HG03280 (cell line): ENCODE measurements at regions not wholly inside any gene's neighbourhood (a gene's known extent, or its start where the extent isn't known, plus 50 kb on each side); places are given as distances from the start of the nearest gene placed in this dataset.
"Not testable (repeated sequence)": the region's sequence is repeated elsewhere in the genome, so short reads cannot be mapped to it uniquely, and the experiment has no call there.

Experiments used
- ATAC-seq: cut with Tn5 transposase; IDR thresholded peaks from one replicate; pipeline ENCODE4 v1.9.1; 2021; ENCODE audit warnings: mild to moderate bottlenecking, moderate library complexity; ENCODE audit not compliant: unreplicated experiment

GRCh38 chr16:10232757-10233156 is 50.5 kb upstream of the GRIN2A start:
- ATAC-seq: no peak

GRCh38 chr16:10239640-10240039 is 57.4 kb upstream of the GRIN2A start:
- ATAC-seq: no peak

DNA sequence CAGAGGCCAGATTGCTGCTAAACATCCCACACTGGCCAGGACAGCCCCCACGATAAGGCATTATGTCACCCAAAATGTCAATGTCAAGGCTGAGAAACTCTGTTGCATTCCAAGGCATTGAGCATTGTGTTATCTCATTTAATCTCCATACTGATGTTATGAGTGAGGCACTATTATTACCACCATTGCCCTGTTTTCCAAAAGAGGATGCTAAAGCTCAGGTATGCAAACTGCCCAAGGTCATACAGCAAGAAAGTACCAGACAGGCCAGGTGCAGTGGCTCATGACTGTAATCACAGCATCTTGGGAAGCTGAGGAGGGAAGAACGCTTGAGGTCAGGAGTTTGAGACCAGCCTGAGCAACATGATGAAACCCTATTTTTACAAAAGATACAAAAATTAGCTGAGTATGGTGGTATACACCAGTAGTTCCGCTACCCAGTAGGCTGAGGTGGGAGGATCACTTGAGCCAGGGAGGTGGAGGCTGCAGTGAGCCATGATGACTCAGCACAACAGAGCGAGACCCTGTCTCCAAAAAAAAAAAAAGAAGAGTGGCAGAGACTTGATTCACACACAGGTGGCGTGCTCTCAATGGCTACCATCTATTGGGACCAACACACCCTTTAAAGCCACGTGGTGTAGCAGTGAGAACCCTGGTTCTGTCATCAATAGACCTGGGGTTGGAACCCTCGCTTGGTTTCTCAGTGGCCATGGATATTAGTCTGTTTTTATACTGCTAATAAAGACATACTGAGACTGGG is 58.8 kb upstream of the GRIN2A start:
- no peak for ATAC-seq

DNA sequence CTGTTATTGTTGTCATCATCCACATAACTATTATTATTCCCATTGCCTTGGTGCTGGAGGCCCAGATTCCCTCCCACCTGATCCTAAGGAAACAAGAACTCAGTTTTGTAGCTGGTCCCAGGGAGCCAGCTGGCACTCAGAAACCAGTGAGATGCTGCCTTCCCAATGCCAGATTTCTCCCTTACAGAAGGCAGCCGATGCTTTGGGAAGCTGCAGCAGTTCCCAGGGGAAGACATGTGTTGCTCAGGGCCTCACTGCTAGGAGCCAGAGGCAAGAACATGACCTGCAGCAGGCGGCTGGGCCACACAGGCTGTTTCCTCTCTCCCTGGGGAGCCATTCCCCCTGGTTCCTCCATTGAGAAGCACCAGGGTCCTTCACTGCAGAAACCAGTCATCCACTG is 59.9 kb upstream of the GRIN2A start:
- no peak for ATAC-seq

GRCh38 chr16:10242916-10243315 is 60.7 kb upstream of the GRIN2A start:
- ATAC-seq: no peak

DNA sequence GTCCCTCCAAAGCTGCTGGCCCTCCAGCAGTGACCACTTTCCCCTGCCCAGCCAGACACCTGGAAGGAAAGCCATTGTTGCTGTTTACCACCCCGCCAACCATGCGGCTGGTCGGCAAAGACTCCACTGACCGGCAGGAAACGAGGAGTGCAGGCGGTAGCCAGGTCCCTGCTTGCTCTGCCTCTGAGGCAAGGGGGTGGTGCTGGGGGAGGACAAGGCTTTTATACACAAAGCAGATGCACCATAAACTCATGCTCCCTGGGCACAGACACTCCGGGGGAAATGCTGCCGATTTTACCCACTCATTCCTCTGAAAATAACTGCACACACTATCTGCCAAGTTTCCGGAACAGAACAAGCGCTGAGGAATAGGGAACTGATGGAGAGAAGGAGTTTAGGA is 62.8 kb upstream of the GRIN2A start:
- ATAC-seq: no peak

DNA sequence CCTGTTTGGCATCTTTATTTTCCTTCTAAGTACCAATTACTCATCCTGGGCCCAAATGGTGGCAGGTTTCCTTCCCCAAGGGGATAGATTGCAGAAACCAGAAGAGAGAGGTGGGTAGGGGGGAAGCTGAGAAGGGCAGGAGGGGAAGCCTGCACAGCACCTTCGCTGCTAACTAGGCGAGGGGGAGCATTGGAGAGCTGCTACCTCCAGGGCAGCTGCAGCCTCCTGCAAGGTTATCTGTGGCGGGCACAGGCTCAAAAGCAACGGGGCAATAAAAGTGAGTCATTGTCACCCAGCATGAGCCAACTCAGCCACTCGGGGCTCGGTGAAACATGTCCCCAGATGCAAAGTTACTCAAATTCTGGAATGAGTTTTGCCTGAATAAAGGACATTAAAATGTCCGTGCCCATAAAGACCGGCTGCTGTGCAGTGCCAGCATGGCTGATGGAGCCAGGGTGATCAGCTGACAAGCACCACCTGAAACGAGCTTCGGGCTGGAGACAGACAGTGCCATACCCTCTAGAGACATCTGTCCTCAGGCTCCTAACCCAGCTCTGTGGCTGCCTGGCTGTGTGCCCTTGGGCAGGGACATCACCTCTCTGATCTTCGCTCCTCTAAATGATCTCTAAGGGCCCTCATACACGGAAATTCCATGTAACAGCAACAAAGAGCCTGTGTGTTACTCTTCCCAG is 68.1 kb upstream of the GRIN2A start:
- no peak for ATAC-seq

DNA sequence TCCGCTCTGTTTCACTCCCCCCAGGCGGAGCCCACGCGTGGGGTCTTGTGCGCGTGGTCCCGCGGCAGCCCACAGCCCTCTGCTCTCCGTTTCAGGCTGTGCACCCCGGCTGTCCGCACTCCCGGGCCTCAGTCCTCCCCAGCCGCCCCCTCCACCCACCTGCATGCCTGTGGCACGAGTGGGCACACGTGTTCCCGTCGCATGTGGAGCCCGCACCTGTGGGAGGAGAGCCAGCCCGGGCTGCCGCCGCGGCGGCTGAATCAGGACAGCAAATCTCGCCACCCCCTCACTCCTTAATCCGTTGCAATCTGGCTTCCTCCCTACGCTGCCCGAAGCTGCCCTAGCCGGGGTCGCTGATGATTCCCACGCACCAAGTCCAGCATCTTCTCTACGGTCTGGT is 69.9 kb upstream of the GRIN2A start:
- ATAC-seq: no peak

GRCh38 chr16:10253409-10253808 is 71.2 kb upstream of the GRIN2A start:
- ATAC-seq: no peak

- ATAC-seq: no peak
Measured at GRCh38 chr16:10255728-10256127, 73.5 kb upstream of the GRIN2A start.

DNA sequence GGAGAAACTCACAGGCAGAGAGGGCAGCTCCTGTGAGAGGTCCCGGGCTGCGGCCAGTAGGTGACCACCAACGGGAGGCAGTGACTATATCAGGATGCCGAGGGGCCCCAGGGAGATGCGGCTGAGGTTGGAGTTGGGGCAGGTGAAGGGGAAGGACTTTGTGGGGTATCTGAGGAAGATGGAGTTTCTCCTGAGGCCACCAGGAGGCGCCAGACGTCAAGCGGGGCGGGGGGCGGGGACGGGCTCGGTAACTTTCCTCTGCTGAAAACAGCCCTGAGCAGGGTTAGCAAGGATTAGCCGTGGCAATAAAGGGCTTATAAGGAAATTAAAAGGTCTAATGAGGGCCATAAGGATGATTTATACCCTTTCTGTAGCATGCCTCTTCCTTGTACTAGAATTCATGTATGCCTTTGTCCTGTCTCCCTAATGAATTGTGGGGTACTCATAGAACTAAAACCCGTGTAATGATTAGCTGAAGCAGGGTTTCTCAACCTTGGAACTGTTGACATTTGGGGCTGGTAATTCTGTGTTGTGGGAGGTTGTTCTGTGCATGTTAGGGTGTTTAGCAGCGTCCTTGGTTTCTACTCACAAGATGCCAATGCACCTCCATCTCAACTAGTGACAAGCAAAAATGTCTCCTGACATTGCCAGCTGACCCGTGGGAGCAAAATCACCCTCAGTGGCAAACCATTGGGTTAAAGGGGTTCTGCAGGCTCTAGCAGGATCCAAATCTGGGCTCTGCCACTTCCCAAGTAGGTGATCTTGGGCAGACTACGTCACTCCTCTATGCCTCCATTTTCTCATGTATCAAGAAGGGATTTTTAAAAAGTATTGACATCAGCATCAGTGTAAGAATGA is 74.8 kb upstream of the GRIN2A start:
- no peak for ATAC-seq

GRCh38 chr16:10257642-10258251 is 75.5 kb upstream of the GRIN2A start:
- not testable (repeated sequence) for ATAC-seq

DNA sequence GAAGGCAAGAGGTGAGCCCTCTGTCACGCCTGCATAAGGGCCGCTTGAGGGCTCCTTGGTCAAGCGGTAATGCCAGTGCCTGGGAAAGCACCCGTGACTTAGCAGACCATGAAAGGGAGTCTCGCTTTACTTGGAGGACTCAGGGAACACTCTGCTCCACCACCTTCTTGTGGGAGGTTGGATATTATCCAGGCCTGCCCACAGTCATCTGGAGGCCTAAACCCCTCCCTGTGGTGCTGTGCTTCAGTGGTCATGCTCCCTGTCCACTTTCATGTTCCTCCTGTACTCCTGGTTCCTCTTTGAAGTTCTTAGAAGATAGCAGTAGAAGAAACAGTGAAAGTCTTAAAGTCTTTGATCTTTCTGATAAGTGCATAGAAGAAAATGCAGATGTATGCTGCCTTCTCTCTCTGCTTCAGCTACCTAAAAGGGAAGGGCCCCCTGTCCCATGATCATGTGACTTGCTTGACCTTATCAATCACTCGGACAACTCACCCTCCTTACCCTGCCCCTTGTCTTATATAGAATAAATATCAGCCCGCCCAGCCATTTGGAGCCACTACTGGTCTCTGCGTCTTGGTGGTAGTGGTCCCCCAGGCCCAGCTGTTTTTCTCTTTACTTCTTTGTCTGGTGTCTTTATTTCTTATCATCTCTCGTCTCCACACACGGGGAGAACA is 76.8 kb upstream of the GRIN2A start:
- ATAC-seq: not testable (repeated sequence)

GRCh38 chr16:10261077-10261476 is 78.8 kb upstream of the GRIN2A start:
- ATAC-seq: no peak

- not testable (repeated sequence) for ATAC-seq
Measured at GRCh38 chr16:10261526-10261925, 79.3 kb upstream of the GRIN2A start.

DNA sequence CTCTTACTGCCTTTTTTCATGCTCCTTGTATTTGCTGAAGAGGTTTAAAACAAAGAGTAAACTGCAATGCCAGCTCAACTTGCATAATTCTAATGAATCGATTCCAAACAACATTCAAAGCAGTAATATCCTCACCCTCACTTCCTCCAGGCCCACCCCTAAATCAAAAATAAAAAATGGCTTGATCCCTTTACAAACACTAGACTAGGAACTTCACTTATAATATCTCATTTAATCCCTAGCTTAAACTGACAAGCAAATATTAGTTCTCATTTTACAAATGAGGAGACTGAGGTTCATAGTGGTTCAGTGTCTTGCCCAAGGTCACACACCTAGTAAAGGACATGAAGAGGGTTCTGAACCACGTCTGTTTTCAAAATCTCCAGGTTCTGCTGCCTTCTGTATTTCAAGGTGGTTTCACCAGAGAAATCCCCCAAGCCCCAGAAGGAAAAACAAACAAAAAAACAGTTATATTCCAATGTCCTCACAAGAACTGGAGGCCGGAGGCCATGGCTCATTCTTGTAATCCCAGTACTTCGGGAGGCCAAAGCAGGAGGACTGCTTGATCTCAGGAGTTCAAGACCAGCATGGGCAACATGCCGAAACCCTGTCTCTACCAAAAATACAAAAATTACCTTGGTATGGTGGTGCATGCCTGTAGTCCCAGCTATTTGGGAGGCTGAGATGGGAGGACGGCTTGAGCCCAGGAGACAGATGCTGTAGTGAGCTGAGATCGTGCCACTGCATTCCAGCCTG is 80.3 kb upstream of the GRIN2A start:
- no peak for ATAC-seq

DNA sequence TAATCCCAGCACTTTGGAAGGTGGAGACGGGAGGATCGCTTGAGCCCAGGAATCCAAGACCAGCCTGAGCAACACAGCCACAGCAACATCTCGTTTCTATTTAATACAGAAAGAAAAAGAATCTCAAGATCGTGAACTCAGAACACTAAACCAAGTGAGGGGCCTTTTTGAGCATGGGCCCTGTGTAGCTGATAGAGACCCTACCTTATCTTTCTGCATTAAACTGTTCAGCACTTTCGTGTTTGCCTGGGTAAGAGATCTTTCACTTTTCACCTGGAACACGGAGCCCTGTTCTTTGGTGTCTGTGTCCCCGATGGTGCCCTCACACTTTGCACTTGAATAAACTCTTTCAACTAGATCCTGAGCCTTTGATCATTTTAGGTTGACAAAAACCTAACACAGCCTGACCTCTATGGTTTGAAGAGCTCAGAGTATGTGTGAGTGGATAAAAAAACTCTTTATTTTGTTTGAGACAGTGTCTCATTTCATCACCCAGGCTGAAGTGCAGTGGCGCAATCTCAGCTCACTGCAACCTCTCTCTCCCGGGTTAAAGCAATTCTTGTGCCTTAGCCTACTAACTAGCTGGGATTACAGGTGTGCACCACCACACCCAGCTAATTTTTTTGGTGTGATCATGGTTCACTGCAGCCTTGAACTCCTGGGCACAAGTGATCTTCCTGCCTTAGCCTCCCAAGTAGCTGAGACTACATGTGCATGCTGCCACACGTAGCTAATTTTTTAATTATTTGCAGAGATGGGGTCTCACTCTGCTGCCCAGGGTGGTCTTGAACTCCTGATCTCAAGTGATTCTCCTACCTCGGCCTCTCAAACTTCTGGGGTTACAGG is 83.8 kb upstream of the GRIN2A start:
- ATAC-seq: no peak

- no peak for ATAC-seq
Measured at GRCh38 chr16:10266809-10267208, 84.6 kb upstream of the GRIN2A start.

DNA sequence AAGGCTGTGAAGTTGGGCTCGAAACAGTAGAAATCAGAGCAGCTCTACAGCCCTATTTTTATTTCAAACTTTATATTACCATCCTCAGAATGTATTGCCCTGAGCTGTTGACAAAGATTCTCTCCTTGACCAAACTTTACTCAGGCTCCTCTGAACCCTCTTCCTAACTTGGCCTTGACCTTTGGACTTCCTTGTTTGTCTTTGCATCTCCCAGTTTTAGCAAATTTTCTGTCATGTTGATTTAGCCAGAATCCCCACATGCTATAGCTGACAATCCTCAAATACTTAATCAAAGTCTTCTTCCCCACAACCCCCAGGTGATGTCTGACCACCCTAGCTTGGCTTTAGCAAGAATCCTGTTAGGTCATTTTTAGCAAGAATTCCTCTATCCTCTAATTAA is 87.4 kb upstream of the GRIN2A start:
- ATAC-seq: no peak
